Kidney tubule cell (primary cell): ENCODE measurements at regions not wholly inside any gene's neighbourhood (a gene's known extent, or its start where the extent isn't known, plus 50 kb on each side); places are given as distances from the start of the nearest gene placed in this dataset.

Experiments
- DNase-seq: peaks from one replicate; pipeline ENCODE4 v3.0.0-alpha.2; 2018; ENCODE audit warnings: low spot score

DNA sequence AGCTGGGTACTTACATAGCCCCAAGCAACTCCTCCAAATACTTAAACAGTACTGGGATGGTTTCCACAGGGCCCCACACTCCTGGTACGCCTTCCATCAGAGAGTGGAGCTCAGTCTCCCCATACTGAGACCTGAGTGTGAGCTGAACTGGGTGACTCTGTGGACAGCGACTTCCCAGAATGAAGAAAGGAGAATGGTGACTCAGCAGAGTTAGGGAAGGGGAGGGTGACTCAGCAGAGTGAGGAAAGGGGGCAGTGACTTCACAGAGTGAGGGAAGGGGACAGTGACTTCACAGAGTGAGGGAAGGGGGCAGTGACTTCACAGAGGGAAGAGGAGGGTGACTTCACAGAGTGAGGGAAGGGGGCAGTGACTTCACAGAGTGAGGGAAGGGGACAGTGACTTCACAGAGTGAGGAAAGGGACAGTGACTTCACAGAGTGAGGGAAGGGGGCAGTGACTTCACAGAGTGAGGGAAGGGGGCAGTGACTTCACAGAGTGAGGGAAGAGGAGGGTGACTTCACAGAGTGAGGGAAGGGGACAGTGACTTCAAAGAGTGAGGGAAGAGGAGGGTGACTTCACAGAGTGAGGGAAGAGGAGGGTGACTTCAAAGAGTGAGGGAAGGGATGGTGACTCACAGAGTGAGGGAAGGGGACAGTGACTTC, 141.3 kb upstream of the PITRM1 start:
- DNase-seq: peak; percentile 76

DNA sequence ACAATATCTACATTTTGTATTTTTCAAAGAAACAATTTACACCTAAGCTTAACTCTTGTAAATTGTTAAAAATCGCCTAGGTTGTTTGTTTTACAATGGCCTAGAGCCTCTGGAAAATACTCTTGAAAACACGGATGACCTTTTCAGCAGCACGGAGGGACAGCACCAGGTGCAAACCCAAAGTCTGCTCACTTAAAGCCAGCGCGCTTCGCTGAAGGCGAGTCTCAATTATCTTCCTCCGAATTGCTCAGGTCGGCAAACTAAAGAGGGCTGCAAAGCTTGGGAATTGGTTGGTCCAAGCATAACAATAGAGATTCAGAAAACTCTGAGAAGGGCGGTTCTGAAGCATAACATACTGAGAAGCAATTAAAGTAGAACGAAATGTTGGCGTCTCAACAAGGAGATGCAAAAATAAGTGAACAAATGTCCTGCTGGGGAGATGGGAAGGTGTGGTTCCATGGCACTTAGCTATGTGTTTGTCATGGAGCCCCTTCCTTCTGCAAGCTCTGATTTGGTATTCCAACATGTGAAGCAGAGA, 139.9 kb upstream of the PITRM1 start:
- no peak for DNase-seq

DNA sequence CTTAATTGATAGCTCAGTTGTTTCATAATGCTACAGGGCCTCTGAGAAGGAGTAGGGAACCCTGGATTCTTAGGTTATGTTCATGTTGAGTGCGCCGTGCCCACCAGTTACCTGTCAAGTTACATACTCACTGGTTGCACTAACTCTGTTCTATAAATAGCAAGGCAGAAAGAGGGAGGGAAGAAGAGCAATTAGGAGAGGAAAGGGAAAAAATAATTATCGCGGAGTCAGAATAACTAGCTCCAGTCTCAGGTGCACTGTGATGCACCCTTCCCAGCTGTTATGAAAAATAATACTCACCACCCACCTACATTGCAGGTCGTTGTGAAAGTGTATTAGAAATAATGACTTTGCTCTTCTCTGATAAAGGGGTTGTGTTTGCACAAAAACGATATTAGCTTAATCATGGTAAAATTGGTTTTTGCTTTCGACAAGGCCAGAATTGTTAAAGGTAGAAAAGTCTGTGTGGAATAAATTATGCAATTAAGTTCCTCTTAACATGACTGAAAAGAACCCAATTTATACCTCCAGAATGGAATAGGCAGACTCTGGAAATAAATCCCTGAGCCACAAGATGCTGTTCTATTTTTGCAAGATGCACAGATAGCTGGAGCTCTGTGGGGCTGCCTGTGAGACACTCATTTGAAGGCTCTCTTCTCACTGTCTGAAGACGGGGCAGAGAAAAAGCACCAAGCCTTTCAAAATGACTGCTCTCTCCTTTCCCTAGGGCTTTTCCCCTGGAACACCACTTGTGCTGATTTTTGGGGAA, 137.6 kb upstream of the PITRM1 start:
- DNase-seq: no peak

DNA sequence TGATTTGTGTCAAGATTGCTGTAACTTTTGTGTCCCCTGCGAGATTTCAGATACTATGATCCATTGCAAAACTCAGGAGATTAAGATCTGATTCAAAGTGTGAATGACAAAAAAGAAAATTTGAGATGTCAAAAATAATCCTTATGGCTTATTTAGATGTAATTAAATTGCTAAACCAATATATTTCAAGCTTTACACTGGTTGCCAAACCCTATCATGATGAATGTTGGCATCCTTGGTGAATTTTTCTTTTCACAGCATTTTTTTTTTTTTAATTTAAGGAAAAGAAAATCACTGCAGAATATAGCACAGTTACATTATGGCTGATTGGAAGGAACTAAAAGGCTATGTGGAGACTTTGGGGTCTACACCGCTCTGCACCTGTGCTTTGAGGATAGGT, 133.5 kb upstream of the PITRM1 start:
- DNase-seq: no peak

DNA sequence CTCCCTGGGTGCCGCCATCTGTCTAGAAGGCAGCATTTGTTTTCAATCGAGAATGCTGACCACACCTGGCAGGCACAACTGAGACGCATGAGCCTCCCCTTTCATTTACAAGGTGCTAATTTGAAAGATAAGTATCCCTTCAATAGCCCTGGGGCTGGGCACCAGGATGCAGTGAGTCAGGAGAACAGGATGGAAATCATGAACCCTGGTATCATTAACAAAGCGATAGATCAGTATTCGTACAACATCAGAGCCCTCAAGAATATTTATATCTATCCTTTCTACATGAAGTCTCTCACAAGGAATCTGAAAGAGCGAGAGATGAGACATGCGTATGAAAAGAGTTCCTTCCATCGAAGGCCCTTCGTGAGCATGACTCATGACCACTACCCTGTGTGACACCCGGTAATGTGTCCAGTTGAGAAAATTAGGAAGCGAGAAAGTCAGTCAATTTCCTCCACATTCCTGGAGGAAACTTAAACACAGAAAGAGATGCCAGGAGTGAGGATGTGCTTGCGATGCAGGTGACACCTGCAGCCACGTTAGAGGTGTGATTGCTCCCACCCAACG, 123.1 kb upstream of the PITRM1 start:
- DNase-seq: no peak

DNA sequence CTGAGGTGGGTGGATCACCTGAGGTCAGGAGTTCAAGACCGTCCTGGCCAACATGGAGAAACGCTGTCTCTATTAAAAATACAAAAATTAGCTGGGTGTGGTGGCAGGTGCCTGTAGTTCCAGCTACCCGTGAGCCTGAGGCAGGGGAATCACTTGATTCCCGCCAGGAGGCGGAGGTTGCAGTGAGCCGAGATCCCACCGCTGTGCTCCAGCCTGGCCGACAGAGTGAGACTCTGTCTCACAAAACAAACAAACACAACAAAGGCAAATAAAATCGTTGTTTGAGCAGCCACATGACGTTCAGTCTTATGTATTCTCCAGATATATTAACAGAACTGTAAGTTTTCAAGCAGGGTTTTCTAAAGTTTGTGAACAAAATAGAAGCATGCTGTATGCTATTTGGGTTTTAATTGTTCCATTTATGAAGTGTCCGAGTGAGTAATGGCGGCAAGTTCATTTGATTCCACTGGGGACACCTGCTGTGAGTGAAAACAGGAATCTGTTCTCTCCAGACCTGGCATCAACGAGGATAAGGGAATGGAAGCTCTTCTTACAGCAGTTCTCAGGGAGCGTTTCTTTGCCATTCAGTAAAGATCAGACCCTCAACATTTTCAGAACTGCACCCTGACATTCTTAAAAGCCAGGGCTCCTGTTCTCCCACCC, 122.5 kb upstream of the PITRM1 start:
- DNase-seq: no peak

DNA sequence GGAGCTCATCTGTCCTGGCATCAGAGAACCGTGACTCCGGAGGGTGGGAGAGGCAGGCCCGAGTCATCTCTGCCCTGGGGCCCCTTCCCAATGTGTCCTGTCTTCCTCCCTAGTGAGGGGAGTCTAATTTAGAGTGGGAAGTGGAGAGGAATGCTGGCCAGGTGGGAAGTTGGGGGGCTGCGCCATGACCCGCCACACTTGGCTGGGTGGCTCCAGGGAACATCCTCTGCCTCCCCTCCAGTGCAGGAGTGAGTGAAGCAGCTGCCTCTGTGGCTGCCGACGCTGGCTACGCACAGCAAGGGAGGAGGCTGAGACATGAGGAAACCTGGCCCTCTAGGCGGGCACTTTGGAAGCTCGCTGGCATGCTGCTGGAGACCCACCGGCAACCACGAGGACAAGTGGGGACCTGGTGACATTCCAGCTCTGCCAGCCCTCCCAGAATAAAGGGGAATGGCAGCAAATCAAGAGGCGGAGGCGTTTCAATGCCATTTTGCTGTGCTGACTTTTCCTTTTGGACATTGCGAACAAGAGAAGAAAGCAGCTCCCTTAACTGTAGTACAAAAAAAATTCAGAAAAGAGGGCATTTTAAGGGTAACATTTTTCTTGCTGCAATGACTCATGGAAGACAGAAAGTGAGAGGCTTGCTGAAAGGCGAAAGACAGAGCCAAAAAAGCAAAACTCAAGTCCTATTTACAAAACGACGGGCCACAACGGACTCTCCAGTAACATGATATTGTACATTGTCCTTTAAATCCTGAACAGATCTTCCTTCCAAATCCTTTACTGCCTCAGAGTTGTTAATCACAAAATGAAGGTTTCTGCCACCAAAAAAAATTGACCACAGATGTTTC, 121.2 kb upstream of the PITRM1 start:
- DNase-seq: no peak

DNA sequence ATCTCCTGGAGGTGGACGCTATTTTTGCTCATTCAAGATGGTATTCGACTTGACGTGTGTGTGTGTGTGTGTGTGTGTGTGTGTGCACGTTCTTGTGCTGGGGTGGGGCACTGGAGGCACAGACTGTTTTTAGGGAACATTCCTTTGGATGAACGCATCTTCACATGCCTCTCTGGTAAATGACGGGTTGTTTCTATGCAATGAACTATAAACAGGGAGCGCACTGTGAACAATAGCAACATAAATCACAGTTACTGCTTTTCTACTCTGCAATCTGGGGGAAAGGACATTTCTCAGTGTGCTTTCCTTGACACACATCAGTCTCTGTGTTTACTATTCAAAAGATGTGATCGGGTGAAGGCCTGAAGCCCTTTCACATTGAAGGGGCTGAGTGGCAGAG, 120.1 kb upstream of the PITRM1 start:
- DNase-seq: no peak

DNA sequence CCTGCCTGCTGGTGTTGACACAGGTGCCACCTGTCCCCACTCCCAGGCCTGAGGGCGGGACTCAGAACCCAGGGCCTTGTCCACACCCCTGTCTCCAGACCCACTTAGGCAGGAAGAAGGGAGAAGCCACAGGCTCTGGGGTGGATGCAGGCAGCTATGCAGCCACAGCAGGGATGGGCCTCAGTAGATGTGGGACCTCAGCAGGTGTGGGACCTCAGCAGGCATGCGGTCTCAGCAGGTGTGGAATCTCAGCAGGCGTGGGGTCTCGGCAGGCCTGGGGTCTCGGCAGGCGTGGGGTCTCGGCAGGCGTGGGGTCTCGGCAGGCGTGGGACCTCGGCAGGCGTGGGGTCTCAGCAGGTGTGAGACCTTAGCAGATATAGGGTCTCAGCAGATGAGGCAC, 118.0 kb upstream of the PITRM1 start:
- DNase-seq: no peak

DNA sequence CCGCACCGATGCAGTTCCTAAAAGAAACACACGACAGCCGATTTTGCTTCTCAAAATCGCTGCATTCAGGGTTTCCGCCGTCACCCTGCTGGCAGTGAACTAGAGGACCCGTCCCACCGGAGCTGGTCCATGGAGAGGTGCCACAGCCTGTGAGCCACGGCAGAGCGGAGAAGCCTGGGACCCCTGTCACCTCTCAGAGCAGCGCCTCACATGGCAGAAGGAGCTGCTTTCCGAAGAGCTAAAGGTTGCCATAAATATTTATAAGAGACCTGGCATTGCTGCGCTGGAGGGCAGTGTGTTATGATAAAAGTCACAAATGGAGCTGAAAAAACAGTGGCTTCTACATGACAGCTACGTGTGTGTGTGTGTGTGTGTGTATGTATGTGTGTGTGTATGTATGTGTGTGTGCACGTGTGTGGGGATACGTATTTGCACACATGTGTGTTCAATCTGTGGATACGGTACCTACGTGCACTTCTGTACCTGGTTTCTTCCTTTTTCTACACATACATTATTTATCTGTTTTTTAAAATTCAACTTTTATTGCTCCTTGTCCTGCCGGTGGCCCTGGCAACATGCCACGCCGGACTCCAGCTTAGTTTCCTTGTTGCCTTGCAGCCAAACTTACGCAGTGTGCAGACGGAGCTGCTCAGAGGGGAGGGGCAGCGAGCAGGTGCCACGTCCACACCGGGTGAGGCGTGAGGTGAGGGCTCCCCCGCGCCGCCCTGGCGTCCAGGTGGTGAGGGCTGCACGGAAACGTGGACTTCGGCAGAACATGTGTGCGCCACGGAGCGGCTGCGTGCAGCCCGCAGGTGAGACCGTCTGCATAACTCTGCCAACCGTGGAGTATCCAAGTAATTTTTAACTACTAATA, 115.2 kb upstream of the PITRM1 start:
- peak; percentile 66 for DNase-seq

DNA sequence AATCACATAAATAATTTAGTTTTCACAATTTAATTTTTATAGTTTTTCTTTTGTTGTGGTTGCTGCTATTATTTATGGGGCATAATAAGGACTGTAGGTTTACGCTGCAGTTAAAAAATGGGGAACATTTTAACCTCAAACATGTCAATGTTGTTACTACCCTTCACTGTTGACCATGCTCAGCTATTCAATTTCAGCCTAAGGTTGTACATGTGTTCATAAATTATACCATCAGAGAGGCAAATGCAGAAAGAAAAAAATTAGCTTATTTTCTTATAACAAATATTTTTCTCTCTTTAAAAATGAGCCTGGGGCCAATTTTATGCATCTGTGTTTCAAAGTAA, 110.1 kb upstream of the PITRM1 start:
- DNase-seq: no peak

DNA sequence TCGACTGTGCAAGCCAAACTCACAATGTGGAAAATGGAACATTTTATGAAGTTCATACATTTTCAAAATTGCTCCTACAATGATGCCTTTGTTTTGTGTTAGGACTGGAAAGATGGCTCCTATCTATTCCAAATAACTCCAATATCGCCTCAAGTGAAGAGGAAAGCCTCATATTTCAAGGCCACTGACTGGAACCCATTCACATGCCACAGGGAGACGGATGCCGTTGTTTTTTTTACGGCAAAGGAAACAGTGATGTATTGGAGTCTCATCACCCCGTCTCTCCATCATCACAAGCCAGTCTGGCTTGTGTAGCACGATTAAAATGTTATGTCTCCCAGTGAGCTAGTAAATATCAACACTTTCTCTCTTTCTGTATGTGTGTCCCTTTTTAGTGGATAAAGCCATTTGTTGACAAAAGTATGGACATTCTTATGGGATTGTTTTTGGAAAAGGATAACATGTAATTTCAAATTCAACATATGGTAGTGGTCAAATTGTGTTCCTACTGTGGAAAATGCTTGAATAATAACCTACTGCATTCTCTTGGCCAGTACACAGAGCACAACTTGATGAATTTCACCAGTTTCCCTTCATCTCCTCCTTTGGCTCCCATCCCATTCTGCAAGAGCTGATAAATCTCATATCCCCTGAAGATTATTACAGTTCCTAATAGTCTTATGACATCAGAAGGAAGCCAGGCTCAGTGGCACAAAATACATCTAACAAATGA, 109.5 kb upstream of the PITRM1 start:
- no peak for DNase-seq

DNA sequence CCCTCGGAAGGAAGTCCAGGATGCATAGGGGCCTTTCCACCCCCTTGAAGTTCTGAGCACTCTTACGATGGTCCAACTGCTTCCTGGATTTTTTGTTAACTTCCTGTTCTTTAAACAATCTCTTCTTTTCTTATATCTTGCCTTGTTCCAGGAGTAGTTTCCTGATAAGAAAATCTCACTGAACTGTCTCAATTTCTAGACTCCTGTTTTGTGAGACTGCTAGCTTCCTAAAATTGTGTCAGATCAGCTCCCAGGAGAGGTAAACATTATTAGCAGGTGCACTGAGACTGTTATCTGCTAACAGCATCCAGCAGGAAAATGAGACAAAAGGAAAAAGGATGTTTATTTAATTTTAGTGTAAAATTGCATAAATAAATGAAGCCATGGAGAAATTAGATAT, 106.2 kb upstream of the PITRM1 start:
- DNase-seq: no peak

DNA sequence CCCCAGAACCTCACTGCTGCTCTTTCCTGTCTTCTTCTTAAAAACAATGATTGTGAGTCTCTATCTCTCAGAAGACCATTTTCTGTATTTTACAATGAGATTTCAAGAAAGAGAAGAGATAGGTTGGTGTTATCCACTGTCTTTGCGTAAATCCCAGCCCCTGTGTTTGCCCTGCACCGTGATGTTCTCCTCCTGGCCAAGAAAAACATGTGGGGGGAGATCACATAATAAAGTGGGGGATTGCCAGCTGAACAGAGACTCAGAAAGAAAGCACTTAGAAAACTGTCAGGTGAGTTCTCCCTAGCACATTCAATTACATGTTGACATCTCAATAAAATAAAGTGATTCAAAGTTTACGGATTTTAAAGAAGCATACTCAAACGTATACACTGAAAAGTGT, 105.0 kb upstream of the PITRM1 start:
- no peak for DNase-seq

DNA sequence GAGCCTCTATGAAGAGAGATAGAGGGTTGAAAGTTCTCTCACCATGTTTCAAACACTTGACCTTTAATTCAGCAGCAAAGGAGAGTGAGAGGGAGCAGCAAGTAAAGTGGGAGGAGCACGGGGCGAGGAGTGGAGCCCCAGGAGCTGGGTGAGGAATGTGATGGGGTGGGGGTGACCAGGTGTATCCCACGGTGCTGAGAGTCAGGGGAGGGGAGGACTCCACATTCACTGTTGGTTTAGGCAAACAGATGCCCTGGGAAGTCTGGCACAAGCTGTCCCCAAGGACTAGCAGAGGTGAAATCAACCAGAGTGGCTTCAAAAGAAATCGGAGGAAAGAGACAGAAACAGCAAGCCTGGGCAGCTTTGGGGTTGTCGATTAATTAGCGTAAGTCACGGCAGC, 101.8 kb upstream of the PITRM1 start:
- no peak for DNase-seq

DNA sequence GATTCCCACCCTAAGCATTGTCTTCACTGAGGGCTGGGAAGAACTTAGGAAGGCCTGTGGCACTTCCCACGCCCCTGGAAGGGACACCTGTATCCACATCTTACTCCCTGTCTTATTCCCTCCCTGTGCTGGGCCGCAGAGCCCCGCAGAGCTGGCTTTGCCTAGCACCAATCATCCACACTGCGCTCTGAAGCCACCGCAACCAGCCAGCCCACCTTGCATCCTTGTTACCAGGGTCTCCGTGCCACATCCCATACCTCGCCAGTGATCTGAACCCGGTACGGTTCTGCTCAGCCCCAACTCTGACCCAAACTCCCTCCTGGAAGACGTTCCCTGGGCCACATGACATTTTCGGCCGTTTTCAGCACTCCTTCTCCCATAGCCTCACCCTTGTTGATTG, 101.4 kb upstream of the PITRM1 start:
- no peak for DNase-seq

DNA sequence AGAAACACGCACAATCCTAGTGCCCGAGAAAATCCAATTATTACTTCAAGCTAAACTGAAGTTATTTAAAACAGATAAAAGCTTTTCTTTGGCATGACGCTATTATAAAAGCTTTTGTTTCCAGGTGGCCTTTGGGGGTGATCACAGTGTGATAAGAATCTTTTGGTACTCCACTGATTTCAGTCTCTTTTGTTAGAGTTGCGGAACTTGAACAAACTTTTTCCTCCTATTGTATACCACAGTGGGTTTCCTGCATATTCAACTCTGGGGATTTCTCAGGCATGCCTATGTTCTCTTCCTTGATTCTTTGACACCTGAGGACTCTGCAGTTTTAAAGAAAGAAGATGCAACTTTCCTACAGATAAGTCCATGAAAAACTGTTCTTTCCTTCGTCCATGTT, 99.7 kb upstream of the PITRM1 start:
- no peak for DNase-seq

DNA sequence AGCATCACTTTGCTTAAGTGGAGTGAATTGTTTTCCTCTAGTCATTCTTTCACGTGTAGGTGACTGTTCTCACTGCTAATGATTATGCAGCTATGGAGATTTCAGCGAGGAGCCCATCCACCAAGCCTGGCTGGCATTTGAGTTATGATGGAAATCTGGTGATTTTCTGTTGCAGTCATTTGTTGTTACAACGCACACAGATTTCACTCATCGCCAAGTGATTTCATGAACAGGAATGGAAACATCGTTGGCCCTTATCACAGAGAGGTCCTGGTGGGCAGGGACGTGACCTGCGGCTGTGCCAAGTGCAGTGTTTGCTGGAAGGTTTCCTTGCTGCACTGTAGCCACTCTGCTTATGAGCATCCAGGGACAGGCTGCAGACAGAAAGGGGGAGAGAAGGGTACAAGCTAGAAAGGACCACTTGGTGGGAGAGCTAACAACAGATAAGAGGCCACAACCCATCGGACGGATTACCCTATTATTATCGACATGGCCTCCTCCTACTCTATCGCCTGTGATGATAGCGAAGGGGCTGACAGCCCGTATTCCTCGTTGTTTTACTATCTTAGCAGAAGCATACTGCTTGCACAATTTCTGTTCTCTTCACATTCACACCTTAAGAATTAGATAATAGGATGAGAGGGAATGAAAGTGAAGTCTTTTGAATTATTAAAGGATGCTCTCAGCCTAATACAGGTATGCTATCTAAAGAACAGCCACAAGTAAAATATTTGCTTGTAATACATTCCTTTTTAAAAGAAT, 99.0 kb upstream of the PITRM1 start:
- DNase-seq: no peak

DNA sequence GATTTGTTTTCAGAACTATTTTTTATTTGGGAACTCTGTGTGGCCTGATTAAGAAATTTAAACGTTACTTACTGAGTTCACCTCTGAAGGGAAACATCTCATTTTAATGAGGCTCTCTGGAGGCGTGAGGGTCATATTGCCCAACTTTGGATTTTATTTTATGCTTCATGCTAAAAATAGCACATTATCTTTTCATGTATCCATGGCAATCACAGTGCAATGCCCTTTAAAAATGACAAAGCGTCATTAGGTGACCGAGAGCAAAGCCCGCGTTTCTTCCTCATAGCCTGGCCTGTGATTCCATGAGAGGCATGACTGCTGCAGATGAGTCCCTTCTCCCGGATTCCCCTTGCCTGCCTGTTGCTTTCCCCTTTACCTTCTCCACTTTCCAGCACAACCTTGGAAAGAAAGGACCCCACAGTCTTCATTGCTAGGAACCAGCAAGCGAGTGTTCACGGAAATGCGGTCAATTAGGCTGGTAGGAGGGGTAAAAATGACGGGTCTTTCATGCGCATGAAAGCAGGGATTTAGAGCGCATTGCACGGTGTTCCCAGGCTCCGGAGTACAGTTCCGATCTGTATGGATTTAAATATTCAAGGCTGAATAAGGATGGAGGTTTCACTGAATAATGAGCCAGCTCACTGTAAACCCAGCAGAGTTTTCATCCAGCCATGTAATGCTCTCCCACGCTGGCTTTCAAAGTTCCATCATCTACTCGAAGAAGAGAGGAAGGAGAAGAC, 98.2 kb upstream of the PITRM1 start:
- DNase-seq: no peak
